HEK293 (cell line): ENCODE measurements at regions not wholly inside any gene's neighbourhood (a gene's known extent, or its start where the extent isn't known, plus 50 kb on each side); places are given as distances from the start of the nearest gene placed in this dataset.

Source experiments
- BCL11A ChIP-seq: fragments of 450-650 bp; formaldehyde crosslinking; IDR thresholded peaks from 2 replicates; pipeline ENCODE4 v1.5.1; 2016; ENCODE audit warnings: low read depth, missing biosample characterization, missing genetic modification characterization
- CTCF ChIP-seq: fragments of 450-650 bp; formaldehyde crosslinking; IDR thresholded peaks from 2 replicates; pipeline ENCODE4 v1.5.1; 2016; ENCODE audit warnings: missing biosample characterization, missing genetic modification characterization
- YY1 ChIP-seq: fragments of 450-650 bp; formaldehyde crosslinking; IDR thresholded peaks from 2 replicates; pipeline ENCODE4 v1.5.1; 2018; ENCODE audit warnings: missing biosample characterization, missing genetic modification characterization
- ZNF146 ChIP-seq: fragments of 450-650 bp; formaldehyde crosslinking; IDR thresholded peaks from 2 replicates; pipeline ENCODE4 v1.5.1; 2016; ENCODE audit warnings: missing biosample characterization, missing genetic modification characterization
- ZNF23 ChIP-seq: fragments of 450-650 bp; formaldehyde crosslinking; IDR thresholded peaks from 2 replicates; pipeline ENCODE4 v1.5.1; 2016; ENCODE audit warnings: missing biosample characterization, missing genetic modification characterization, borderline replicate concordance
- ZNF549 ChIP-seq: fragments of 450-650 bp; IDR thresholded peaks from 2 replicates; pipeline ENCODE4 v1.5.1; 2018; ENCODE audit warnings: missing biosample characterization, missing genetic modification characterization, mild to moderate bottlenecking, inconsistent platforms, moderate library complexity
- ZNF639 ChIP-seq: fragments of 450-650 bp; formaldehyde crosslinking; IDR thresholded peaks from 2 replicates; pipeline ENCODE4 v1.5.1; 2016; ENCODE audit warnings: missing biosample characterization, missing genetic modification characterization
- ZNF747 ChIP-seq: fragments of 450-650 bp; formaldehyde crosslinking; IDR thresholded peaks from 2 replicates; pipeline ENCODE4 v1.5.1; 2016; ENCODE audit warnings: missing biosample characterization, missing genetic modification characterization
- ZNF776 ChIP-seq: fragments of 450-650 bp; formaldehyde crosslinking; IDR thresholded peaks from 2 replicates; pipeline ENCODE4 v1.5.0; 2017; ENCODE audit warnings: missing biosample characterization, missing genetic modification characterization, borderline replicate concordance

GRCh38 chr6:156336733-156337132, 440.4 kb upstream of the ARID1B start:
- TF ChIP-seq ZNF146 (tag by site-specific recombination) (no peak), CTCF (tag by site-specific recombination) (no peak), ZNF639 (no peak), ZNF549 (no peak), ZNF776 (no peak), ZNF747 (tag by site-specific recombination) (no peak), BCL11A (tag by site-specific recombination) (no peak), ZNF23 (tag by site-specific recombination) (no peak), YY1 (no peak)
